HG02571 (cell line): ENCODE measurements at regions not wholly inside any gene's neighbourhood (a gene's known extent, or its start where the extent isn't known, plus 50 kb on each side); places are given as distances from the start of the nearest gene placed in this dataset.
"Not testable (repeated sequence)": the region's sequence is repeated elsewhere in the genome, so short reads cannot be mapped to it uniquely, and the experiment has no call there.

Experiments used
- ATAC-seq: cut with Tn5 transposase; IDR thresholded peaks from one replicate; pipeline ENCODE4 v1.9.1; 2021; ENCODE audit warnings: mild to moderate bottlenecking, moderate library complexity; ENCODE audit not compliant: unreplicated experiment

- no peak for ATAC-seq
These were observed 358.7 kb downstream of the HHIPL2 start for GRCh38 chr1:222189218-222189617.

DNA sequence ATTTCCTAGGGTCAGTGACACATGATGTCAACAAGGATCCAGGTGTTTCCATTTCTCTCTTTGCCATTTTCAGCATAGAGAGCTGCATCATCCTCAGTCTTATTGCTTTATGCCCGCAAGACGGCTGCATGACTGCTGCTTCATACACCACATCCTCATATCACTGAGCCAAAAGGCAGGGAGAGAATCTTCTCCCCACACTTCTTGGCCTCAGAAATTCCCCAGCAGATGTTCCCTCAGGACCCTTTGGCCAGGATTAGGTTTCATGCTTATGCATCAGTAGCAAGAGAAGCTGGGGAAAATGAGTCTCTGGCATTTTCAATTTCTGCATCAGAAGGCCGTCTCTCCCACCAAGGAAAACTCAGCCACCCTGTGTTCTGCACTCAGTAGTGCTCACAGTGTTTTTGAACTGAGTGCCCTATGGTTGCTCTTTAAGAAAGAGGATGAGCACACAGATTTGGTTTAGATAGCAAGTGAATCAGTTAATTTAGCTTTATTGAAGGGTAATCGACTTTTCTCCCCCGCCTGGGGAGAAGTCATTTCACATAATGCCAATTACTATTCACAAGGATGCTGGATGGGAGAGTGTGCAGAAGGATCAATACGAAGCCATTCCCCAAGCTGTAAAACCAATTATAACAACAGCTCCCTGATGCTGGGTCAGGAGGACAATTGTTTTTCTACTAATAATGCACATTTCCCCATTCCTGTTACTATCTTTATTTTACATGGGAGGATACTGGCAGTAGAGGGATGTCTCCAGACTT, 360.2 kb downstream of the HHIPL2 start:
- no peak for ATAC-seq

DNA sequence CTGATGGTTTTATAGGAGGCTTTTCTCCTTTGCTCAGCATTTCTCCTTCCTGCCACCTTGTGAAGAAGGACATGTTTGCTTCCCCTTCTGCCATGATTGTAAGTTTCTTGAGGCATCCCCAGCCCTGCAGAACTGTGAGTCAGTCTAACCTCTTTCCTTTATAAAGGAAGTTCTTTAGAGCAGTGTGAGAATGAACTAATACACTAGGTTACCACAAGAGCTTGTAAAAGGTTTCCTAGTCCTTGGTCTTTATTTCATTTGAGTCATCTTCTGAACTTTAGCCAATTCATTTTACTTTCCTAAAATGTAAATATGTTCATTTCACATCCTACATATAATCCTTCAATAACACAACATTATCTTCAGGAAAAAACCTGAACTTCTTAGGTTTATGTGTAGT, 365.3 kb downstream of the HHIPL2 start:
- ATAC-seq, result no peak

GRCh38 chr1:222181191-222181590, 366.7 kb downstream of the HHIPL2 start:
- ATAC-seq, result no peak

- not testable (repeated sequence) for ATAC-seq
These were observed 370.4 kb downstream of the HHIPL2 start for GRCh38 chr1:222177496-222177895.

DNA sequence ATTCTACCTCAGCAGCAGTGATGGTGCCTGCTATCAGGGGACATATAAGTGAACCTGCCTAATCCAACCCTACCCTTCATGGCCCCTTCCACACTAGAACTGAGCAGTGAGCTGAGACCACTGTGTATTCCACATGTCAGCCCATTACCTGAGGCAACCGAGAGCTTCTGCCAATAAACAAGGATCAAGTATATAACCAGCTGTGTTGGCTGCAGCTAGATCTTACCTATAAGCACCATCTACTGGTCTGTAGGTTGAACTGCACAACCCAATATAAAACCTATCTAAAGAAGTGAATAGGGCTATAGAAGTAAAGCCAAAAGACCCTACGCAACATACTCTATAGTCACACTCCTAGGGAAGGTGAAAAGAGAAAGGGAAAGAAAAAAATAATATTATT, 376.9 kb downstream of the HHIPL2 start:
- peak; percentile 54 for ATAC-seq

DNA sequence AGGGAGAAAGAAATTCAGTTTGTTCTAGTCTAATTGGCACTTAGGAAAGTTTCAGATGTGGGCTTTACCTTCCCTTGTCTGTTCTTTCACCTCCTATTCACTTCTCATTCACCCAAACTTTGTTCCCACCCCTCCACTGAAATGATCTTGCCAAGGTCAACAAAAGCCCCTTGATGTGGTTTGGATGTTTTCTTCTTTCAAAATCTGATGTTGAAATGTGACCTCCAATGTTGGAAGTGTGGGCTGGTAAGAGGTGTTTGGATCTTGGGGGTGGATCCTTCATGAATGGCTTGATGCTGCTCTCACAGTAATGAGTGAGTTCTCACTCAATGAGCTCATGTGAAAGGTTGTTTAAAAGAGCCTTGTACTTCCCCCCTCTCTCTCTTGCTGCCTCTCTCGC, 379.3 kb downstream of the HHIPL2 start:
- no peak for ATAC-seq

DNA sequence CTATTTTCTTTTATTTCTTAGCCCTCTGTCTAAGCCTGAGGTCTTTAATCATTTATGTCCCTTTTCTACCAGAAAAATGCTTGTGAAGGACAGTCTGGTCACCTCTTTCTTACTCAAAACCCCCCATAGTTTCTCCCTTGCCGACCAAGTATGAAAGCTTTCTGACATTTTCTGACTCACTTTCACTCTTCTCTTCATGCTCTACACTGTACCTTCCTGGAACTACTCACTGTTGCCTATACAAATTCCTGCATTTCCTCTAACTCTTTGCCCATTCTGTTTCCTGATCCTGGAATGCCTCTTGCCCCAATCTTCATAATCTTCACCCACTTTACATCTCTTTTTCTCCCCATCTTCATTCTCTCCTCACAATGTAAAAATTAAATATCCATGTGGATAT, 380.0 kb downstream of the HHIPL2 start:
- ATAC-seq, result no peak

DNA sequence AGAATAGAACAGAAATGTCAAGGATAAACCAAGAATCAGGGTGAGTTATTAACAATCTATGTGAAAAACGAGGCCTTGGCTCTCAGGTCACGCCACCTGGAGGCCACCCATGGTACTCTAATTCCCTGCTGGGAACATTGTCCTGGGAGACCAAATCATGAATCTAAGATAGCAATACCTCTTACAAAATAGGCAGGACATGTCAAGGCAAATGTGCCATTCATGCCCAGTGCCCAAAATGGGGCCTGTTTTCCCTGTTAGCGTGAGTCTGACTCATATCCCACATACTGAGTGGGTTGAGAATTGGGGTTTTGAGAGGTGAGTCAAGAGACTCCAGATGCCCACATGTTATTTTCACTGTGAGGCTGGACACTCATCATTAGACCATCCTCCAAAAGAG, 380.8 kb downstream of the HHIPL2 start:
- ATAC-seq, result peak; percentile 50

GRCh38 chr1:222165629-222166028, 382.3 kb downstream of the HHIPL2 start:
- no peak for ATAC-seq

- no peak for ATAC-seq
These were observed 384.0 kb downstream of the HHIPL2 start for GRCh38 chr1:222163895-222164294.

DNA sequence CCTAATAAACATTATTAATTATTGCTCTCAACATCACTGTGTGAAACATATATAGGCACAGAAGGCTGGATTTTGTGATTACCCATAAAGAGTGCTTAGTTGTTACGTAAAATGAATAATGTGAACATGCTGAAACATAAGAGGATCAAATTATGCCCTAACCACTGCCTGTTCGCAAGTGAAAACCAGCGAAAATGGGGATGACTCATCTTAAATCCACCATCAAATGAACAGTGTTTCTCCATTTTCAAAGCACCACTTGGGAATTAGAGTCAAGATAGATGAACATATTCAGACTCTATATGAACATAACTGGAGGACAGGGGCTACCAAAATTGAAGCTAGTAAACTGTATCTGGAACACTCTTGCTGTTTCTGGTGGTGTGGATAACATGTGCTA, 386.2 kb downstream of the HHIPL2 start:
- ATAC-seq, result no peak

GRCh38 chr1:222157612-222158011, 390.3 kb downstream of the HHIPL2 start:
- no peak for ATAC-seq

GRCh38 chr1:222140206-222140605, 398.3 kb upstream of the DUSP10 start:
- ATAC-seq, result no peak

DNA sequence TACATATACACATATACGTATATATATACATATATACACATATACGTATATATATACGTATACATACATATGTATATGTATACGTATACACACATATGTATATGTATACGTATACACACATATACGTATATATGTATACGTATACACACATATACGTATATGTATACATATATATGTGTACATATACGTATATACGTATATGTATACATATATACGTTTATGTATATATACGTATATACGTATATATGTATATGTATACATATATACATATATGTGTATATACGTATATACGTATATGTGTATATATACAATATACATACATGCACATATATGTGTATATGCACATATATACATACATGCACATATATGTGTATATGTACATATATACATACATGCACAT, 396.2 kb upstream of the DUSP10 start:
- ATAC-seq, result no peak

GRCh38 chr1:222136869-222137268, 395.0 kb upstream of the DUSP10 start:
- ATAC-seq, result no peak

GRCh38 chr1:222129041-222129440, 387.2 kb upstream of the DUSP10 start:
- no peak for ATAC-seq

DNA sequence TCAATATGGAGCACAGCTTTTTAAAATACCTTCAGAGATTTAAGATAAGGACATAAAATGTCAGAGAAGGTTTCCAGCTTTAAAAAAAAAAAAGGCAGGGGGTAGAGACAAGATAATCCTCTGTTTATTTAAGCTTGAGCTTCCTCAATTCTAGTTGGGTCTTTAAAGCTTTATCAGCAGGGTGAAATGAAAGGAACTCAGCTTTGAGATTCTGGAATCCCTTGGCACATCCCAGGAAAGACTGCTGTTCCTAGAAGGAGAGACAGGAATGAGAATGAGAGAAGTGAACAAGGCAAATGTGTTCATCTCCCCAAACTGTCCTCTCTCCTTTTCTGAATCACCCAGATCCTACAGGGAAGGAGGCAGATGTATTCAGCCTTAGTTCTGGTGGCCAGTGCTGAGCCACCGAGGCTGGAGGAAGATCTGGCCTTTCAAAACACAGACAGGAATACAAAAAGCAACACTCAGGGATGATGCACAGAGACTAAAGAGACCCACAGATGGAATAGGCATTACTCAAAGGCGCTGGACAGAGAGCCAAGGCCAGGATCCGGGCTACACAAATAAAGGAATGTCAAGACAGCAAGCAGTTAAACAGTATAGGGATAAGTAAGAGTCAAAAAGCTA, 385.8 kb upstream of the DUSP10 start:
- ATAC-seq, result no peak

GRCh38 chr1:222127096-222127495, 385.2 kb upstream of the DUSP10 start:
- no peak for ATAC-seq

DNA sequence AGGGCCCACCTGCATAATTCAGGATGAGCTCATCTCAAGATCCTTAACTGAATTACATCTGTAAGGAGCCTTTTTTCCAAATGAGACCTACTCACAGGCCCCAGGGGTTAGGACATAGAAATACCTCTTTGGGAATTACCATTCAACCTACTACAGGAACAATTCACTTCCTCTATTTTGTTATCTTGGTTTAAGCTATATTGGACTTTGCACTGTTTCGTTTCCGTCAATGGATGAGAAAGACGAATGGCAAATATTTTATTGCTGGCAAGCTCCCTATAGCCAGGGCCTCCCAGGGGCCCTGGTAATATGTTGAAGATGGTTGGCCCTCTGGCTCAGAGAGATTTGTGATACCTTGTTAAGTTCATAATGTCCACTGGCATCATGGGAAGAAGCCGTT, 384.2 kb upstream of the DUSP10 start:
- ATAC-seq, result no peak

- ATAC-seq, result no peak
These were observed 382.7 kb upstream of the DUSP10 start for GRCh38 chr1:222124602-222125001.

- ATAC-seq, result no peak
These were observed 381.2 kb upstream of the DUSP10 start for GRCh38 chr1:222123111-222123510.

DNA sequence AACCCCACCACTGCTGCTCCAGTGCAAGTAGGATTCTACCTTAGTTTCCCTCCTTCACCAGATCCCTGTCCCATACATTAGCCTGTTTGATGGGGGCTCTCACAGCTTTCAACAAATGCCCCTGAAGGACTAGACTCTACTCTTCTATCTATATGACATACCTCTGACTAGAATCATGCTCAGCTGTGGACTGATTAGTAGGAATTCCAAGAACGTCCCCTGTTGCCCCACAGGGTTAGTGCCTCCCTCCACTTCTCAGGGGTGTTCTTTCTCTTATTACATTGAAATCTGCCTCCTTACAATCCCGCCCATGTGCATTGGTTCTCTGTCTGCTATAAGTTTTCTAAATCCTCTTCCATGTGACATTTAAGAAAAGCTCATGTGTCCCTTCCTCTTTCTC, 375.9 kb upstream of the DUSP10 start:
- no peak for ATAC-seq
